HG02588 (cell line): ENCODE measurements at regions not wholly inside any gene's neighbourhood (a gene's known extent, or its start where the extent isn't known, plus 50 kb on each side); places are given as distances from the start of the nearest gene placed in this dataset.

Experiments used
- ATAC-seq: cut with Tn5 transposase; IDR thresholded peaks from one replicate; pipeline ENCODE4 v1.9.1; 2021; ENCODE audit warnings: mild to moderate bottlenecking, moderate library complexity; ENCODE audit not compliant: unreplicated experiment

- ATAC-seq = no peak
Measured at GRCh38 chrX:124818764-124819163, 472.4 kb downstream of the SH2D1A start.

GRCh38 chrX:124820738-124821137 lies 474.4 kb downstream of the SH2D1A start:
- ATAC-seq = no peak

- ATAC-seq = no peak
Measured at GRCh38 chrX:124827258-124827845, 481.0 kb downstream of the SH2D1A start.

- no peak for ATAC-seq
Measured at GRCh38 chrX:124829930-124830329, 483.6 kb downstream of the SH2D1A start.

GRCh38 chrX:124836786-124837185 lies 482.9 kb upstream of the TEX13C start:
- no peak for ATAC-seq

- ATAC-seq = no peak
Measured at GRCh38 chrX:124842205-124842604, 477.5 kb upstream of the TEX13C start.

GRCh38 chrX:124860736-124861135 lies 458.9 kb upstream of the TEX13C start:
- no peak for ATAC-seq

- no peak for ATAC-seq
Measured at GRCh38 chrX:124862301-124862700, 457.4 kb upstream of the TEX13C start.

- no peak for ATAC-seq
Measured at GRCh38 chrX:124863303-124863702, 456.4 kb upstream of the TEX13C start.

- ATAC-seq = no peak
Measured at GRCh38 chrX:124887572-124887971, 432.1 kb upstream of the TEX13C start.

GRCh38 chrX:124895947-124896346 lies 423.7 kb upstream of the TEX13C start:
- no peak for ATAC-seq

- ATAC-seq = no peak
Measured at GRCh38 chrX:124902953-124903352, 416.7 kb upstream of the TEX13C start.

GRCh38 chrX:124910611-124911010 lies 409.1 kb upstream of the TEX13C start:
- no peak for ATAC-seq

- ATAC-seq = no peak
Measured at GRCh38 chrX:124917011-124917410, 402.7 kb upstream of the TEX13C start.

GRCh38 chrX:124925681-124926080 lies 394.0 kb upstream of the TEX13C start:
- ATAC-seq = no peak

- ATAC-seq = no peak
Measured at GRCh38 chrX:124931241-124931640, 388.4 kb upstream of the TEX13C start.

GRCh38 chrX:124931958-124932357 lies 387.7 kb upstream of the TEX13C start:
- no peak for ATAC-seq

GRCh38 chrX:124938715-124939114 lies 381.0 kb upstream of the TEX13C start:
- ATAC-seq = no peak

- ATAC-seq = no peak
Measured at GRCh38 chrX:124940531-124940930, 379.1 kb upstream of the TEX13C start.

GRCh38 chrX:124954402-124954801 lies 365.3 kb upstream of the TEX13C start:
- no peak for ATAC-seq

GRCh38 chrX:124960454-124960853 lies 359.2 kb upstream of the TEX13C start:
- ATAC-seq = no peak

- ATAC-seq = no peak
Measured at GRCh38 chrX:124963717-124964116, 356.0 kb upstream of the TEX13C start, which contains the start of gene TENM1. Gene TENM1 (minus strand): TSS chrX:124963817.

- ATAC-seq = no peak
Measured at GRCh38 chrX:124975456-124975855, 344.2 kb upstream of the TEX13C start.
